SK-N-SH (cell line): ENCODE measurements at regions not wholly inside any gene's neighbourhood (a gene's known extent, or its start where the extent isn't known, plus 50 kb on each side); places are given as distances from the start of the nearest gene placed in this dataset.

ENCODE experiments used
- CHD2 ChIP-seq: fragments of 150-350 bp; IDR thresholded peaks from 2 replicates; pipeline ENCODE4 v1.6.1; 2018; ENCODE audit warnings: low read length; ENCODE audit not compliant: partially characterized antibody
- GATA2 ChIP-seq: sonication (generic); formaldehyde crosslinking; IDR thresholded peaks from 2 replicates; pipeline ENCODE4 v1.5.0; 2020; ENCODE audit warnings: mild to moderate bottlenecking, missing genetic modification reagents
- SMC3 ChIP-seq: IDR thresholded peaks from 2 replicates; pipeline ENCODE4 v1.6.1; 2012; ENCODE audit warnings: low read depth, low read length, improper control_type of control experiment
- TCF12 ChIP-seq: IDR thresholded peaks from 2 replicates; pipeline ENCODE4 v1.4.0; 2012
- TF ChIP-seq, protein P1 (sequence below): fragments of 200-600 bp; sonication (generic); IDR thresholded peaks from 2 replicates; pipeline ENCODE4 v1.6.1; 2017; ENCODE audit warnings: antibody characterized with exemption, mild to moderate bottlenecking, moderate library complexity
- TF ChIP-seq, protein P2 (sequence below): fragments of 150-350 bp; IDR thresholded peaks from 2 replicates; pipeline ENCODE4 v1.6.1; 2017; ENCODE audit warnings: antibody characterized with exemption, low read length, low read depth, borderline replicate concordance
- TF ChIP-seq, protein P3 (sequence below): IDR thresholded peaks from 2 replicates; pipeline ENCODE4 v1.4.0; 2012; ENCODE audit warnings: low read depth, borderline replicate concordance

DNA sequence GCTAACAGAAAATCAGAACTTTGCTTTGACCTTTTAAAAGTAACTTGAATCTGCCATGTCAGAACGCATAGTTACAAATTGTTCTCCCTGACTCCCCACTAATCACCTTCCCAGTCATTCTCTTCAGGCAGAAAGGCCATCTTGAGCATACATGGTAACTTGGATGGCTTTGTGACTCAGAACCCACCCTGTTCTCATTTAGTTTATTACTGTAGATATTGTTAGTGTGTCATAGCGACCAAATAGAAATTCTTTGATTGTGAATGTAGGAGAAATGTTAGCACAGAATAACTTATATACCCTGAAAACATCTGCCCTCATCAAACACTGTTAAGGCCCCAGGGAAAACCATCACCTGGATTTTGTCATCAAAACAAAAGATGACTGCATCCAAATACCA lies 382.0 kb downstream of the MAGEB5 start:
- TF ChIP-seq, protein P1, sequence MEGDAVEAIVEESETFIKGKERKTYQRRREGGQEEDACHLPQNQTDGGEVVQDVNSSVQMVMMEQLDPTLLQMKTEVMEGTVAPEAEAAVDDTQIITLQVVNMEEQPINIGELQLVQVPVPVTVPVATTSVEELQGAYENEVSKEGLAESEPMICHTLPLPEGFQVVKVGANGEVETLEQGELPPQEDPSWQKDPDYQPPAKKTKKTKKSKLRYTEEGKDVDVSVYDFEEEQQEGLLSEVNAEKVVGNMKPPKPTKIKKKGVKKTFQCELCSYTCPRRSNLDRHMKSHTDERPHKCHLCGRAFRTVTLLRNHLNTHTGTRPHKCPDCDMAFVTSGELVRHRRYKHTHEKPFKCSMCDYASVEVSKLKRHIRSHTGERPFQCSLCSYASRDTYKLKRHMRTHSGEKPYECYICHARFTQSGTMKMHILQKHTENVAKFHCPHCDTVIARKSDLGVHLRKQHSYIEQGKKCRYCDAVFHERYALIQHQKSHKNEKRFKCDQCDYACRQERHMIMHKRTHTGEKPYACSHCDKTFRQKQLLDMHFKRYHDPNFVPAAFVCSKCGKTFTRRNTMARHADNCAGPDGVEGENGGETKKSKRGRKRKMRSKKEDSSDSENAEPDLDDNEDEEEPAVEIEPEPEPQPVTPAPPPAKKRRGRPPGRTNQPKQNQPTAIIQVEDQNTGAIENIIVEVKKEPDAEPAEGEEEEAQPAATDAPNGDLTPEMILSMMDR: no peak
- TF ChIP-seq CHD2: no peak
- TF ChIP-seq TCF12: no peak
- no peak for TF ChIP-seq SMC3
- TF ChIP-seq, protein P2, sequence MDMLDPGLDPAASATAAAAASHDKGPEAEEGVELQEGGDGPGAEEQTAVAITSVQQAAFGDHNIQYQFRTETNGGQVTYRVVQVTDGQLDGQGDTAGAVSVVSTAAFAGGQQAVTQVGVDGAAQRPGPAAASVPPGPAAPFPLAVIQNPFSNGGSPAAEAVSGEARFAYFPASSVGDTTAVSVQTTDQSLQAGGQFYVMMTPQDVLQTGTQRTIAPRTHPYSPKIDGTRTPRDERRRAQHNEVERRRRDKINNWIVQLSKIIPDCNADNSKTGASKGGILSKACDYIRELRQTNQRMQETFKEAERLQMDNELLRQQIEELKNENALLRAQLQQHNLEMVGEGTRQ: no peak
- TF ChIP-seq, protein P3, sequence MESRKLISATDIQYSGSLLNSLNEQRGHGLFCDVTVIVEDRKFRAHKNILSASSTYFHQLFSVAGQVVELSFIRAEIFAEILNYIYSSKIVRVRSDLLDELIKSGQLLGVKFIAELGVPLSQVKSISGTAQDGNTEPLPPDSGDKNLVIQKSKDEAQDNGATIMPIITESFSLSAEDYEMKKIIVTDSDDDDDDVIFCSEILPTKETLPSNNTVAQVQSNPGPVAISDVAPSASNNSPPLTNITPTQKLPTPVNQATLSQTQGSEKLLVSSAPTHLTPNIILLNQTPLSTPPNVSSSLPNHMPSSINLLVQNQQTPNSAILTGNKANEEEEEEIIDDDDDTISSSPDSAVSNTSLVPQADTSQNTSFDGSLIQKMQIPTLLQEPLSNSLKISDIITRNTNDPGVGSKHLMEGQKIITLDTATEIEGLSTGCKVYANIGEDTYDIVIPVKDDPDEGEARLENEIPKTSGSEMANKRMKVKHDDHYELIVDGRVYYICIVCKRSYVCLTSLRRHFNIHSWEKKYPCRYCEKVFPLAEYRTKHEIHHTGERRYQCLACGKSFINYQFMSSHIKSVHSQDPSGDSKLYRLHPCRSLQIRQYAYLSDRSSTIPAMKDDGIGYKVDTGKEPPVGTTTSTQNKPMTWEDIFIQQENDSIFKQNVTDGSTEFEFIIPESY: no peak
- TF ChIP-seq GATA2: no peak
